D721Med (cell line): ENCODE measurements at regions not wholly inside any gene's neighbourhood (a gene's known extent, or its start where the extent isn't known, plus 50 kb on each side); places are given as distances from the start of the nearest gene placed in this dataset.
"Not testable (repeated sequence)": the region's sequence is repeated elsewhere in the genome, so short reads cannot be mapped to it uniquely, and the experiment has no call there.

Experiments
- DNase-seq: peaks from one replicate; pipeline ENCODE4 v3.0.0; 2011; ENCODE audit warnings: low spot score; ENCODE audit not compliant: insufficient read length
- FAIRE-seq: peaks from 2 replicates; lab custom pipeline; 2011; peaks lifted over from hg19 to GRCh38; lab: Jason Lieb, UNC
- CTCF ChIP-seq: IDR thresholded peaks from 2 replicates; pipeline ENCODE4 v1.5.1; 2012; ENCODE audit warnings: mild to moderate bottlenecking, control low read depth; ENCODE audit not compliant: insufficient read depth; ENCODE audit errors: missing control alignments

GRCh38 chr11:134993691-134994243, 581.7 kb upstream of the B3GAT1 start:
- TF ChIP-seq CTCF, result no peak
- no peak for FAIRE-seq
- DNase-seq, result no peak

- FAIRE-seq (no peak), DNase-seq (no peak)
- TF ChIP-seq CTCF, result no peak
Observed at GRCh38 chr11:134992981-134993380, 580.9 kb upstream of the B3GAT1 start.

GRCh38 chr11:134988495-134988894, 576.5 kb upstream of the B3GAT1 start:
- FAIRE-seq (no peak), DNase-seq (no peak)
- no peak for TF ChIP-seq CTCF

GRCh38 chr11:134987822-134988221, 575.8 kb upstream of the B3GAT1 start:
- FAIRE-seq (no peak), DNase-seq (no peak)
- TF ChIP-seq CTCF, result no peak

GRCh38 chr11:134987223-134987768, 575.3 kb upstream of the B3GAT1 start:
- TF ChIP-seq CTCF, result no peak
- DNase-seq, result no peak

GRCh38 chr11:134984421-134984820, 572.4 kb upstream of the B3GAT1 start:
- TF ChIP-seq CTCF, result no peak
- no peak for FAIRE-seq

More at GRCh38 chr11:134987223-134987768, 575.3 kb upstream of the B3GAT1 start:
- FAIRE-seq, result no peak

GRCh38 chr11:134982432-134982831, 570.4 kb upstream of the B3GAT1 start:
- not testable (repeated sequence) for DNase-seq, FAIRE-seq

More at GRCh38 chr11:134984421-134984820, 572.4 kb upstream of the B3GAT1 start:
- DNase-seq, result no peak
